HG03108 (cell line): ENCODE measurements at regions not wholly inside any gene's neighbourhood (a gene's known extent, or its start where the extent isn't known, plus 50 kb on each side); places are given as distances from the start of the nearest gene placed in this dataset.

ENCODE experiments used
- ATAC-seq: cut with Tn5 transposase; IDR thresholded peaks from one replicate; pipeline ENCODE4 v1.9.1; 2021; ENCODE audit warnings: moderate library complexity; ENCODE audit not compliant: unreplicated experiment

GRCh38 chr4:110950731-110951130, 327.9 kb upstream of the PITX2 start:
- ATAC-seq: no peak

- no peak for ATAC-seq
These were observed 330.3 kb upstream of the PITX2 start for GRCh38 chr4:110953191-110953590.

- ATAC-seq: no peak
These were observed 331.0 kb upstream of the PITX2 start for GRCh38 chr4:110953898-110954297.

- ATAC-seq: no peak
These were observed 332.9 kb upstream of the PITX2 start for GRCh38 chr4:110955748-110956147.

GRCh38 chr4:110959041-110959643, 336.3 kb upstream of the PITX2 start:
- no peak for ATAC-seq

- no peak for ATAC-seq
These were observed 338.2 kb upstream of the PITX2 start for GRCh38 chr4:110961066-110961465.

- no peak for ATAC-seq
These were observed 339.7 kb upstream of the PITX2 start for GRCh38 chr4:110962616-110963015.

- ATAC-seq: no peak
These were observed 340.9 kb upstream of the PITX2 start for GRCh38 chr4:110963662-110964280.

- no peak for ATAC-seq
These were observed 345.1 kb upstream of the PITX2 start for GRCh38 chr4:110967936-110968335.

- peak; percentile 67 for ATAC-seq
These were observed 347.8 kb upstream of the PITX2 start for GRCh38 chr4:110970642-110971041.

- no peak for ATAC-seq
These were observed 352.5 kb upstream of the PITX2 start for GRCh38 chr4:110975338-110975737.

GRCh38 chr4:110977554-110977953, 354.7 kb upstream of the PITX2 start:
- no peak for ATAC-seq

GRCh38 chr4:110978761-110979160, 355.9 kb upstream of the PITX2 start:
- no peak for ATAC-seq

GRCh38 chr4:110982486-110982885, 359.6 kb upstream of the PITX2 start:
- ATAC-seq: no peak

GRCh38 chr4:110988722-110989121, 365.8 kb upstream of the PITX2 start:
- no peak for ATAC-seq

- no peak for ATAC-seq
These were observed 366.2 kb upstream of the PITX2 start for GRCh38 chr4:110989125-110989524.

- no peak for ATAC-seq
These were observed 371.9 kb upstream of the PITX2 start for GRCh38 chr4:110994781-110995180.

- no peak for ATAC-seq
These were observed 375.4 kb upstream of the PITX2 start for GRCh38 chr4:110998320-110998719.

GRCh38 chr4:111011458-111011857, 388.6 kb upstream of the PITX2 start:
- no peak for ATAC-seq

- no peak for ATAC-seq
These were observed 391.0 kb upstream of the PITX2 start for GRCh38 chr4:111013846-111014245.

GRCh38 chr4:111014537-111014936, 391.7 kb upstream of the PITX2 start:
- no peak for ATAC-seq

- no peak for ATAC-seq
These were observed 393.5 kb upstream of the PITX2 start for GRCh38 chr4:111016416-111016815.

GRCh38 chr4:111018216-111018615, 395.3 kb upstream of the PITX2 start:
- ATAC-seq: no peak
